SW 1271 (cell line): ENCODE measurements at regions not wholly inside any gene's neighbourhood (a gene's known extent, or its start where the extent isn't known, plus 50 kb on each side); places are given as distances from the start of the nearest gene placed in this dataset.

Experiments used
- DNase-seq, 2 experiments: peaks; one replicate each; lab custom pipeline; 2025; lab: John Stamatoyannopoulos, UW

DNA sequence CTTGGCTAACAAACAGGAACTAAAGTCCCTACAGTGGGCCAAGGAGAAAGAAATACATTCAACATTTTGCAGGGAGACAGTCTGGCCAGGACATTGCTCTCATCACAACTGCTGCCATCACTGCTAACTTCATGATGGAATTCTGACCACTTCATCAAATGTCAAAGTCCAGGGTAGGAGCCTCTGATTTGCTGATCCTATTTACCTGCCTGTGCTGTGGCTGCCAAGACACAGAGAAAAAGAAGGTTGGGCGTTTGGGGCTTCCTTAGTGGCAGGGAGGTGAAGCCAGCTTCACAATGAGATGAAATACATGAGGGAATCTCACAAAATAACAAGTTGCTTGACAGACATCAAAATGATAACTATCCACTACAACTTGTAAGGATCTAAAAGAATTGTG, 343.9 kb upstream of the CADM1 start:
- DNase-seq, result no peak

DNA sequence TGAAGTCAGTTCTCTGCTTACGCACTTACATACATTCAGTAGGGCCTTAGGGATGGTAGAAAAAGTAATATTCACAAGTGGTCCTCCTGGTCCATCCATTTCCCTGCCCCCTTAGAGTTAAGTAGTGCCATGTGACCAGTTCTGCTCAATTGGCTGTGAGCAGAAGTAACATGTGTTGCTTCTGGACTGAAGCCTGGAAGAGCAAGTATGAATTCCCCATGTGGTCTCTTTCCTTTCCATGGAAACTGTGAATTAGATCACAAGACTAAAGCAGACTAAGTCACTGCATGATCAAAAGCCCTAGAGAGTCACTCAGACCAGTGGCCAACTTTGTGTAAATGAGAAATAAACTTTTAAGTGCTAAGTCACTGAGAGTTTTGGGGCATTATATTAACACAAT, 341.7 kb upstream of the CADM1 start:
- no peak for DNase-seq

DNA sequence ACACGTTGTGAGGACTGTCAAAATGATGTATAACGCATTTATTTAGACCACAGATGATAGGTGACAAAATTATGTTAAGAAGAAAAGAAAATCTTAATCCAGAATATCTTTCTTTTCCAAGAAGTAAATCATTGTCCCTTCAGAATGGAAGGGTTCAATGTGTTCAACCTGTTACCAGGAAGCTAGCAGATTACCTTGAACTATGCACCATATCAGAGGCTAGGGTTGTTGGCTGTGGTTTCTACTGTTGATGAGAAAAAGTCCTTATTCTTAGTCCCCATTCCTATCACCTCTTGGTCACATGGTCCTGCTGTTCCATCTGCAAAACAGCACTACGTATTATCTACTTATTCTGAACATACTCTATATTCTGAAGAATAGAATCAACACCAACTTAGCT, 339.5 kb upstream of the CADM1 start:
- DNase-seq, result no peak

DNA sequence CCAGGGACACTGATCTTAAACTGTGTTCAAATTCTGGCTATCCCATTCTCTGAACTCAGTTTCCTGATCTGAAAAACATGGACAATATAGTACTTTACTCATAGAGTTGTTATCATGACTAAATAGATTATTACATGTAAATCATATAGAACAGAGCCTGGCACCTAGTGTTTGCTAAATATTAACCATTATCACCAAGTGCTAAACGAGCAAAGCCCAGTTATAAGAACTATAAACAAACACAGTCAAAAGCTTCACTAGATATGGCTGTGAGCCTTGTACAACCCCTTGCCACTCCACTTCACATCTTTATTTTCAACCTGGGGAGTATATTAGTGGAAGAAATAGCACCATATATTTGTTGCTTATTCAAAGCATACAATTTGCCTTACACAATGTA, 338.9 kb upstream of the CADM1 start:
- DNase-seq, result no peak

DNA sequence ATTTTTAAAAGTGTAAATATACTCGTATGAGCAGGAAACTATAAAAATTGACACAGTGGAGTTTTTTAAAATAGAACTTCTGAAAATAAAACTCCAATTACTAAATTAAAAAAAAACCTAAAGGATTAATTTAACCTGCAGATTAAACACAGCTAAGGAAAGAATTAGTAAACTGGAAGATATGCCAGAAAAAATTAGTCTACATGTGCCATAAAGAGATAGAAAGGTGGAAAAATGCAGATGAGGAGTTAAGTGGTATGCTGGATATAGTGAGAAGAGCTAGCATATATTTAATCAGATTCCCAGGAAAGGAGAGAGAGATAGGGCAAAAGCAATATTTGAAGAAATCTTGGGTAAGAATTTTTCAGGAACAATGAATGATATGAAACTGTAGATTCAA, 315.8 kb upstream of the CADM1 start:
- DNase-seq, result no peak

DNA sequence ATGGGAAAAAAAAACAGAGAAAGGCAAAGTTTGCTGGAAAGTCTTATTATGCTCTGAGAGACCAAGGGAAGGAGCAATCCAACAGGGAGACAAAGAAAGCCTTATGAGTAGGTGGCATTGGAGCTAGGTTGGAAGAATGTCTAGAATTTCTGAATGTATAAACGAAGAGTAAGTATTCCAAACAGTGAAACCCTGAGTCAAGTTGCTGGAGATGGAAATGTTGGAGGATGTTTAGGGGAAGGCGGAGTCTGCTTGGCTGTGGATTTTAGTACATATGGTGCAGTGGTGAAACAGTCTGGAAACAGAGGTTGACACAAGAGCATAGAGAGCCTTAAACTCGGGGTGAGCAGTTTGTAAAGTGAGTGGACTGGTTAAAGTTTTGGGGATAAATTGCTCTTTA, 314.8 kb upstream of the CADM1 start:
- DNase-seq, result no peak

DNA sequence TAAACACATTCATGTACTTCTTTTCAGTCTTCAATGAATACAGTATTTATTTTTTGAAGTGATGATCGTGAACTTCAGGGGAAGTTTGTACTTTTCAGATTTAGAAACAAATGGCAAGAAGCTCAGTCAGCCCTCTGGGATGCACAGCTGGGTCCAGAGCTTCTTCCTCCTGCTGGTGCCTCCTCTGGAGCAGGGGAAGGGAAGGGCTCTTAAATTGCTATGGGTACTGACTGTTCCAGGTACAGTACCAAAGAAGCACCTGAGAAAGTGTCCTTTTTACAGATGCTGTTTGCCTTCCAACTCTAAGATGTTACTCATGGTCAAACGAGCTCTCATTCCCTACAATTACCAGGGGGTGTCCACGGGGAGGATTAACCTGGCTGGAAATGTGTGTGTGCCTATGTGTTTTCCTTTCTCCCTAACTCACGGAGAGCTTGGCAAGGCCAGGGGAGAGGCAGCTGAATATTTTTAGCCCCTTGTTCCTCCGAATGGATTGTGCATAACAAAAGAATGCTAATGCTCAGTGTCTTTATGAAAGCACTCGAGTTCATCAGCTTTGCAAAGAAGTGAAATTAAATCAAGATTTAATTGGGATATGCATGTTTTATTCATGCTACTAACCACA, 313.7 kb upstream of the CADM1 start:
- no peak for DNase-seq

DNA sequence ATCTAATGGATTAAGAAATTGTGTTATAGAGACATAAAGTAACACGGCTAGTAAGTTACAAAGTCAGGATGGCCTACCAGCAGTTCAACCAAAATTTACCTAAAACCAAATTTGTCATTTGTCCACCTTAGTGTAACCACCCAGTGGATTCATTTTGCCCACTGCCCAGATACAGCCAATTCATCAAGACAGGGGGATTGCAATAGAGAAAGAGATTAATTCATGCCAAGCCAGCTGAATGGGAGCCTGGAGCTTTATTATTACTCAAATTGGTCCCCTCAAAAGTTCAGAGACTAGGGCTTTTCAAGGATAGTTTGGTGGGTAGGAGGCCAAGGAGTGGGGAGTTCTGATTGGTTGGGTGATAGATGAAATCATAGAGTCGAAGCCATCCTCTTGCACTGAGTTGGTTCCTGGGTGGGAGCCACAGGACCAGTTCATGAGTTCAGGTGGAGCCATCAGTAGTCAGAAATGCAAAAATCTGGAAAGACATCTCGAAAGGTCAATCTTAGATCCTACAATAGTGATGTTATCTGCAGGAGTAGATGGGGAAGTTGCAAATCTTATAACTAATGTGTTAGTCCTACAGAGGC, 304.2 kb upstream of the CADM1 start:
- DNase-seq, result no peak

DNA sequence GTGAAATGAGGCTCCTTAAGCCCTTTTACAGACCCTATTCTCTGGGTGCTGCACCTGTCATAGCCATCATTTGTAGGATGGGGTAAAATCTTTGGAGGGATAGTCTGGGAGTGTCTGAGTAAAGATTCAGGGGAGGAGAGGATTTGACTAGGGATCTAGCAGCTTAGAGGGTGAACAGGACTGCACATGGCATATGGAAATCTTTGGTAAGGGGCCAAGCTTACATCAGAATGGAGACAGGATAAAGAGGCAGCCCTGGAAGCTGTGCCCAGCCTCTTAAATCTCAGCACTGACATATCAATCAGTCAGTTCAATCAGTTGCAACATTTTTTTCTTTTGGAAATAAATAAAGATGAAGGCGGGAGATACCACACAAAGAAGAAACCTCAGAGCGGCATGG, 301.8 kb upstream of the CADM1 start:
- DNase-seq, result no peak

DNA sequence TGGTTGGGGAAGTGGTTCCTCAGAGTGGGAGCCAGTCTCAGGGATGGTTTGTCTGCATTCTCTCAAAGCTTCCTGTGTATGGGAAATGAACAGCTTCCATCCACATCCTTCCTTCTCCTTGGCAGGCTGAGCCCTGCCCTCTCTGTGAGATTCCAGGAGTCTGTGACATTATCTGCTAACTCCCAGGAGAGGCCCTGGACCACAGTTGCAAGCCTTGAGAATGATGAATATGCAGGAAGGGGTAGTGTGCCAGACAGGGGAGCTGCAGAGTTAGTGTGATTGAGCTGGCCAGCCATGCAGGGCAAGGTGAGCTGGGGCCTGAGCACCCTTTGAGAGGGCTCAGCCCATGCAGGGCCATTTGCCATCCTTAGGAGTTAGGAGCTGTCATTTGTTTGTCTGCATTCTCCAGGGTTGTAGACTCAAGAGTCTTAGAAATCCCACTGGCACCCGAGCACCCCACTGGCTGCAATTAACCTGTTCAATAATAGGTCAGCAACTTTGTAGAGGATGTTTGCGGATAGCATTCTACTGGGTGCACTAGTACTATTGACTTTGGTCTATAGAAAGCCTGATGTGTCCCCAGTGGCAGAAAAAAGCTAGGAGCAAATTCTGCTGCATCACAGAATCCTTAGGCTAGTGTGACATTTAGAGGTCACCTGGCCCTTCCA, 299.0 kb upstream of the CADM1 start:
- DNase-seq, result no peak

DNA sequence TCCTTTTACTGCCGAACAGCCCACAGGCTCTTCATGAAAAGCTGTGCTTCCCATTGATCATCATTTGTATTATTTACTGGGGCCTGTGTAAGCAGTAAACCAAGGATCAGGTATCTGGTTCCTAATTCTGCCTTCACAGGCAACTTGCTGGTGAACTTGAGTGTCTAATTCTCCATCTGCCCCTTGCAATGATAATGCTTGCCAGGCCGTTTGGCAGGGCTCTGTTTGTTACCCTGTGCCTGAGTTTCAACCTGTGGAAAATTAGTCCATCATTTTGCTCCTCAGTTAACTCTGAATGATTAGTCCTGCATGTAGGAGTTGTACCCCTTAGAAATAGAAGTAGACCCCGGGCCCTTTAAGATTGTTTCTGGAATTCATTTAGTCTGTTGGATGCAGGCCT, 298.4 kb upstream of the CADM1 start:
- no peak for DNase-seq

DNA sequence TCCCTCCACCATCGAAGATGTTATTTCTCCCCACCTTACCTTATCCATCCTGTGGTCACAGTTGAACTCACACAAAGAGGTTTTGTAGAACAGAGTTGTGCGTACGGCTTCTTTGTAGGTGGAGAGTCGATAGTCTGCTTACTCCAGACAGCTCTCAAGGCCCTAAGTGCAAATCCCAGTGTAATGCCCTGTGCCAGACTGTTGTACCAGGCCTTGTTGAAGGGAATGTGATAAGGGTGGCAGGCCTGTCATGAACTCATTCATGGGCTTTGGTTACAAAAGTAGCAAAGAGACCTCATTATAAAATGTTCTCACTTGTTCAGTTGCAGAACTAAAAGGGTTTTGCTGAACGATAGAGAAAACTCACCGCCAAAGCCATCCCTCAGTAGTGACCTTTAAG, 288.7 kb upstream of the CADM1 start:
- DNase-seq, result no peak

DNA sequence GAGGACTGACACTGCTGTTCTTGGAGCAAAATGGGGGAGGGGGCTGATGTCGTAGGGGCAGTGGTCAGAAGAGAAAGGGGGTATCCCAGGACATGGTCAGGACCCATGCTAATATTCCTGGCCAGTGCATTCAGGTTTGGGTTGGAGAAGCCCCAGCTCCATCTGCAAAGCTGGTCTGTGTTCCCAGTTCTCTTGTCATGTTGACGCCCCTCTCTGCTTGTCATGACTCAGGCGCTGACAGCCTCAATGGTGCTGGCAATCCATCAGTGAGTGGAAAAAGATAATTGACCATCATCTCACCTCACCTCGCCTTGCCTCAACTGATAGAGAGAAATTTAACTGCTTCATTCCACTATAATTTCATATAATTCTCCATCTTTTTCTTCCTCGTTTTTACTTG, 283.1 kb upstream of the CADM1 start:
- no peak for DNase-seq

DNA sequence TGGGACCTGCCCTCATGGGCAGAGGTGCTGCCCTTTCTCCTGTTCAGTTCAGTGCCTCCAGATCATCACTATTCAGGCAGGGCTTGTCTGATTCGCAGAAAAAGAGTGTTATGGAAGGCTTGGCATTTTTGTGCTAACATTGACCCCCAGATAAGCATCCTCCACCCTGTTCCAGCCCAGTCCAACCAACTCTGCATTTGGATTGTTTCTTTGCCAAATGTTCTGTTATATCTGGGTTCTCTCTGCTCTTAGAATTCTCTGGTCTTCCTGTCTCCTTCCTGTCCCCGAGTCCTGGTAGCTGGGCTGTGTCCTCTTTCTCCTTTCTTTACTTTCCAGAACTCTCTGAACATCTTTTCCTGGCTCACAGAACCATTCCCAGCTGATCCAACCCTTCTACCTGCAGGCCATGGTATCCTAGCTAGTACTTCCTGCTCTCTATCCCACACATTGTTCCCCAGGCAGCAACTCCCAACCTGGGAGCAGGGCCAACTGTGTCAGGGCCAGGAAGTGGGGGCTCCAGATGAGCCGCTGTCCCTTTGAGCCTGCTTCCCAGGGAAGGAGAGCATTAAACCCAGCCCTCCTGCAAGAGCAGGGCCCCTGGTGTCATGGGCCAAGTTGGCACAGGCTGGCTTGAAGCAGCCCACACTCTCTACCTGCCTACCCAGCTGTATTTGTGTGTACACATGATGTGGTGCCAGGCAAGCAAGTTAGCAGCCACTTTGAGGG, 280.7 kb upstream of the CADM1 start:
- DNase-seq, result no peak

DNA sequence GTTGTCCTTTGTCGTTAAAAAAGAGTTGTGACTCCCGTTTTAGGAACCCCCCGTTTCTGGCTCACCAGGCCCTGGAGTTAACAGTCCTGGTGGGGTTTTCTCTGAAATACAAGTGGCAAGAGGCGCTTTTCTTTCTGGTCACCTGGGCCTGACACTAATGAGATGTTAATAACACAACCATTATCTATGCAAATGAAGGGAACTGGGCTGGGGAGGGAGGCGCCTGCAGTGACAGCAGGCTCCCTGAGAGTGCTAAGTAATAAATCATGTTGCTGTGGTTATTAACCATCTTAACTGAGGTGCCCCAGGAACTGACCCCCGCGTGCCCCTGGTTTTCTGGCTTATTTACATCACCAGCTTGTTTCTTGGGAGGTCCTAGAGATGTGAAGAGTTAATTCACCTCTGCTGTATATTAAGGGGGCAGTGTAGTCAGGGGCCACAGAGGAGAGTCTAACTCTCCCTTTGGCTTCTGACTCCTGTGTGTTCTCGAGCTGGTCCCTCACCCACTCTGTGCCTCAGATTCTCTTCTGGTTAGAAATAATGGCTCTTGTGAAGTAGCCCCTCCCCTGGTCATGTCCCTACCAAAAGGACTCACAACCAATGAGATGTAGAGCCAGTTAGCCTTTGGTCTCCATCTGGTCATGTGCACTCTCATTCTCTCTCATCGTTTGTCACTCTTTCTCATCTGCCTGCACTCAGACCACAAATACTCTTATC, 276.6 kb upstream of the CADM1 start:
- no peak for DNase-seq

DNA sequence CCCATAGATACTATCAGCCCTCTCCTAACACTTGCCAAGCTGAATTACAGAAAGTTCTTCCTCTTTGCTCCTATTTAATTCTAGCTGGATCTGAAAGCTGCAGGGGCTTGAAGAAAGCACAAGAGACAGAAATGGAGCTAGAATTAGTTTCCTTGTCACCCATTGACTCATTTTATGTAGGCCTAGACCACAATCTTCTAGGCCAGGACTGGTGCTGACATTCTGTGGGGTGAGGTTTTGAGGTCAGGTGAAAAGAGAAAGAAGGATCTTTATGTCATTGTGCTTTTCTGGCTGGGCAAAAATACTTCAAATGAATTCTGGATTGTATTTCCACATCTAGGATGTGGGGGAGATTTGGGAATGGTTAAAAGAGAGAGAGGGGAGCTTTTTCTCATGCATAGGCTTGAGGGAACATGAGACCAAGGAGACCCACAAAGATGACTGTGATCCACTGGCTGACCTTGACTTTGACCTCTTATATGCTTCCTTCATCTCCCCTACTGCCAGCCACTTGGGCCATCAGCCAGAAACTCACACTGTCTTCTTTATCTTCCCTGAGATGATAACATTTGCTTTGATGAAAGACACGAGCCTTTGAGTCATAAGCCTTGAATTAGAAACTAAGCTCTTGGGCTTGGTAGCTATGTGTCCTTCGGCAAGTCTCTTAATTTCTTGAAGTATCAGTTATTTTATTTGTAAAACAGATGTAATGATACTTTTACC, 274.9 kb upstream of the CADM1 start:
- DNase-seq, result no peak

DNA sequence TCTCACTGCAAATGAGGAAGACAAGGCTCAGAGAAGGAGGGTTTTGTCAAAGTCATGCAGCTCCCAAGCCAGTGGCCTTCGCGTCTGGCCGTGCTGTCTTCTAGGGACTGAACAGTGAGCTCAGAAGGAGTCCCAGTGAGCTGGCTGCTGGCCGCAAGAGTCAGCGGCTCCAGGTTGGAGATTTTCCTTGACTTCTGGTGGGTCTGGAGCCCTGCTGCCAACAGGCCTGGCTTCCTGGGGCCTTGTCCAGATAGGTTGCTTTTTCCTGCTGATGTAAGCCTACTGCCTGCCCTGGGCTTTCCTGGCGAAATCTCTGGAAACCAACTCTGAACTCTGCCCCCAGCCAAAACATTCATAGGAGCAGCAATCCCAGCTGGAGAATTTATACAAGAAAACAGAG, 272.7 kb upstream of the CADM1 start:
- no peak for DNase-seq

DNA sequence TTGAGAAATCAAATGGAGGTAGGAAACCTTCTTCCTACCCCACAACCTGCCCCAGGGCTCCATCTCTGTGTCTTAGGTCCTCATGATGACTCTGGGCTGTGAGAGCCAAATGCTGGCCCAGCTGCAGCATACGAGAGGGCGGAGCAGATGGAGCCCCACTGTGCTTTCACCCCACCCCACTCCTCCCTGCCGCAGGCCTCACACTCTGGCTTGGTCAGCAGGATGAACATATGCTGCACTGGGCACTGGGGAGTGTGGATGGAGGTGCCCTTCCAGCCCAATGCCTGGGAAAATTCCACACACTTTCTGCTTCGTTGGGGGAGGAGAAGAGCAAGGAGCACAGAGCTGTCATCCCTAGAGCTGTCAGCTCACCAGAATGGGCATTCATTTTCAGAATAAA, 271.6 kb upstream of the CADM1 start:
- DNase-seq, result no peak

DNA sequence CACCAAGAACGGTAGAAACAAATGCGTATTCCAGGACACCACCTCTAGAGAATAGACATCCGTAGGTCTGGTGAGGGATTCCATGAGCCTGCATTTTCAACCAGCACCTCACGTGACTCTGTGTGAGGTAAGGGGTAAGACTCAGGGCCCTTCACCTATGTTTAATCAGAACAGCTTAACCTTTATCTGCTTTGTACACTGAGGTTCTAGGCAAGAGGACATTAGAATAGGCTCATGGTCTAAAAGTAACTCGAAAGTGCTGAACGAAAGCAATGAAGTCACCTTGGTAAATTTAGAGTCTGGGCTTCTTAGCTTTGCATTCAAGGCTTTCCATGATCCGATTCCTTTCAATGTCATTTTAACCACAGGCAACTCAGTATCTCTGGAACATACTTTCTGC, 270.5 kb upstream of the CADM1 start:
- DNase-seq, result no peak

DNA sequence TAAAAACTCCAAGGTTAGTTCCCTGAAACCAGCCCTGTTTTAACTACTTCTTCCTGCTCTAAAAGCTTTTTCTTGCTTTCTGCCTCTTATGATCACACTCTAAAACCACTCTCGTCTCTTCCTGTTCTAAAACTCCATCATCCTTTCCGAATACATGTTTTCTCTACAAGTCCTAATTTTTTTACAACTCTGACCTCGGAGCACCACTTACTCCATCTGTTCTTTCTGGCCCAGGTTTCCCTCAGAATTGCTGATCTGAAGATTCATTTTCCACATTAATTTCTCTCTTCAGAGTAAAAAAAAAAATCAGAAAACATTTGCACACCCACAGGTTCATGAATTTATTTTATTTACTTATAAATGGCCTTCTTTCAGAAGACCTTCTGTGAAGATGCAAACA, 265.7 kb upstream of the CADM1 start:
- no peak for DNase-seq

DNA sequence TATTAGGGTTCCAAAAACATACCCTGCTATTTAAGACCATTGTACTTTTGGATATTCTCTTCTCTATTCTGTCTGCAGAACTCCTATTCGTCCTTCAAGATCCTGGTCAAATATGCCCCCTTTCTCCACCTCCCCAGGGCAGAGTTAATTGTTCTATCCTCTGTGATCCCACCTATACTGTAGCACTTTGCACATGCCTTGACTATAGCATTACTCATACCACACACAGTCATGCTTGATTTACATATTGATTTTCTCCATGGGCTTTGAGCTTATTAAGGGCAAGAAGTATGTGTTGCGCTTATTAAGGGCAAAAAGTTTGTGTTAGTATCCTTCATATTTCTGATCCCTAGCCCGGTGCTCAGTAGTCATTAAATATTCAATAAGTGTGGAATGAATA, 263.7 kb upstream of the CADM1 start:
- no peak for DNase-seq
